NCI-H2227 (cell line): ENCODE measurements at regions not wholly inside any gene's neighbourhood (a gene's known extent, or its start where the extent isn't known, plus 50 kb on each side); places are given as distances from the start of the nearest gene placed in this dataset.

ENCODE experiments used
- DNase-seq: peaks from one replicate; lab custom pipeline; 2025; ENCODE audit not compliant: unreplicated experiment; lab: John Stamatoyannopoulos, UW

GRCh38 chrX:38887222-38887621 is 86.0 kb downstream of the MID1IP1 start:
- DNase-seq, result no peak

GRCh38 chrX:38890326-38890725 is 89.1 kb downstream of the MID1IP1 start:
- DNase-seq, result no peak

GRCh38 chrX:38890963-38891362 is 89.7 kb downstream of the MID1IP1 start:
- DNase-seq, result no peak

- no peak for DNase-seq
Measured at GRCh38 chrX:38891641-38892413, 90.6 kb downstream of the MID1IP1 start.

GRCh38 chrX:38893441-38893840 is 92.2 kb downstream of the MID1IP1 start:
- no peak for DNase-seq

GRCh38 chrX:38895775-38896174 is 94.5 kb downstream of the MID1IP1 start:
- no peak for DNase-seq

- no peak for DNase-seq
Measured at GRCh38 chrX:38896724-38897298, 95.6 kb downstream of the MID1IP1 start.

GRCh38 chrX:38898261-38898660 is 97.0 kb downstream of the MID1IP1 start:
- DNase-seq, result peak; percentile 28

GRCh38 chrX:38899650-38900049 is 98.4 kb downstream of the MID1IP1 start:
- no peak for DNase-seq

GRCh38 chrX:38900719-38901118 is 99.5 kb downstream of the MID1IP1 start:
- DNase-seq, result no peak

- DNase-seq, result no peak
Measured at GRCh38 chrX:38902972-38903492, 101.8 kb downstream of the MID1IP1 start.

GRCh38 chrX:38916801-38917200 is 115.5 kb downstream of the MID1IP1 start:
- DNase-seq, result no peak

- DNase-seq, result no peak
Measured at GRCh38 chrX:38917954-38918353, 116.7 kb downstream of the MID1IP1 start.

- no peak for DNase-seq
Measured at GRCh38 chrX:38919202-38919601, 117.9 kb downstream of the MID1IP1 start.

- DNase-seq, result no peak
Measured at GRCh38 chrX:38919853-38920528, 118.7 kb downstream of the MID1IP1 start.

- DNase-seq, result no peak
Measured at GRCh38 chrX:38923451-38923969, 122.3 kb downstream of the MID1IP1 start.

GRCh38 chrX:38927592-38927991 is 126.3 kb downstream of the MID1IP1 start:
- no peak for DNase-seq

GRCh38 chrX:38929966-38930421 is 128.7 kb downstream of the MID1IP1 start:
- no peak for DNase-seq

GRCh38 chrX:38930474-38930873 is 129.2 kb downstream of the MID1IP1 start:
- DNase-seq, result no peak

- DNase-seq, result no peak
Measured at GRCh38 chrX:38935561-38935960, 134.3 kb downstream of the MID1IP1 start.

GRCh38 chrX:38937400-38937799 is 136.1 kb downstream of the MID1IP1 start:
- no peak for DNase-seq

- DNase-seq, result no peak
Measured at GRCh38 chrX:38937926-38938325, 136.7 kb downstream of the MID1IP1 start.
